ENCODE measurements at regions not wholly inside any gene's neighbourhood (a gene's known extent, or its start where the extent isn't known, plus 50 kb on each side); places are given as distances from the start of the nearest gene placed in this dataset.

GRCh38 chr7:156043416-156044178, 231.3 kb upstream of the SHH start:
- H4K20me1 ChIP-seq (ENCODE audit: insufficient read depth, low read length), result peaks cover 2% of the 10 kb centered on the region; the same call in 1 of the 2 replicates
- H3K4me1 ChIP-seq (ENCODE audit: insufficient read depth, low read length), result no peaks in the 10 kb centered on the region
- H3K4me2 ChIP-seq (ENCODE audit: low read depth, low read length), result no peak overlapping the region
- POLR2A ChIA-PET, result no interaction called here
- H3K79me2 ChIP-seq (ENCODE audit: insufficient read depth, low read length), result no peaks in the 10 kb centered on the region
- no peak overlapping the region for H3K9ac ChIP-seq (ENCODE audit: insufficient read depth, low read depth, low read length)
- in situ Hi-C loops (cut with HindIII; ENCODE audit: extremely low pct_ligation_motif_present, low pct_unique_long_range_greater_than_20kb) (no loop called here), intact Hi-C loops (cut with micrococcal nuclease; ENCODE audit: unreplicated experiment) (no loop called here)
- peaks cover 13 to 77% of the 10 kb centered on the region in 2 experiments for H3K27me3 ChIP-seq (ENCODE audit: control insufficient read depth in 1 of 2, insufficient read depth in 2 of 2, low read length in 2 of 2)
- WGBS (ENCODE audit: low lambda C conversion rate), result 26% methylated on average over 16 of the region's 26 CpGs
- no peak for ATAC-seq
- no peak for TF ChIP-seq ZNF430 (CRISPR knock-in tag; IDR thresholded peaks at IDR 0.05)
- TF ChIP-seq ZBTB42 (CRISPR knock-in tag; IDR thresholded peaks at IDR 0.05), result no peak
- TF ChIP-seq ZSCAN20 (CRISPR knock-in tag; IDR thresholded peaks at IDR 0.05; ENCODE audit: borderline replicate concordance), result no peak
- no peak for TF ChIP-seq BCL6 (CRISPR knock-in tag; IDR thresholded peaks at IDR 0.05)
- TF ChIP-seq HIC2 (CRISPR knock-in tag; IDR thresholded peaks at IDR 0.05; ENCODE audit: low read depth), result no peak
- no peak for TF ChIP-seq EEA1 (CRISPR knock-in tag; IDR thresholded peaks at IDR 0.05; ENCODE audit: borderline replicate concordance)
- TF ChIP-seq ZNF136 (CRISPR knock-in tag; IDR thresholded peaks at IDR 0.05; ENCODE audit: low read depth), result no peak
- no peak for TF ChIP-seq MLXIP (CRISPR knock-in tag; IDR thresholded peaks at IDR 0.05; ENCODE audit: borderline replicate concordance)
- no peak for TF ChIP-seq CSRNP2 (CRISPR knock-in tag; conservative IDR thresholded peaks at IDR 0.05; ENCODE audit: low read depth)
- no peak for TF ChIP-seq ZNF317 (CRISPR knock-in tag; IDR thresholded peaks at IDR 0.05)
- FAIRE-seq, result no peak
- CTCF ChIA-PET (ENCODE audit: low intra/inter-chr PET ratio, low total read pairs), result no interaction called here
- no peak overlapping the region for H3K4me3 ChIP-seq (replicated peaks in 1 of 3; ENCODE audit: insufficient read depth in 1 of 3, low read depth in 2 of 3, low read length in 3 of 3)
- H3K9me3 ChIP-seq (ENCODE audit: low read length), result no peaks in the 10 kb centered on the region
- no peak overlapping the region for H2AFZ ChIP-seq (ENCODE audit: low read length)
- H3K36me3 ChIP-seq (replicated peaks in 1 of 2; ENCODE audit: control insufficient read depth in 1 of 2, insufficient read depth in 2 of 2, low read length in 2 of 2), result no peaks in the 10 kb centered on the region
- no peak for DNase-seq (ENCODE audit: low spot score)
- H3K27ac ChIP-seq (ENCODE audit: extremely low read length, insufficient read depth, low read length), result no peak overlapping the region
- BruUV-seq (replicated peaks), result no TSS peak

Measured in HepG2 (cell line).